ENCODE measurements at regions not wholly inside any gene's neighbourhood (a gene's known extent, or its start where the extent isn't known, plus 50 kb on each side); places are given as distances from the start of the nearest gene placed in this dataset.

- Histone ChIP-seq H3K27me3 (no peaks in the 10 kb centered on the region), H3K9me3 (ENCODE audit: low read depth) (no peaks in the 10 kb centered on the region), H3K79me2 (ENCODE audit: low read depth) (no peaks in the 10 kb centered on the region), H3K9ac (no peak overlapping the region), H3K4me3 (no peak overlapping the region), H3F3A (ENCODE audit: low read depth) (no peaks in the 10 kb centered on the region), H3K4me2 (no peak overlapping the region), H4K20me1 (ENCODE audit: low read depth) (no peaks in the 10 kb centered on the region), H3K36me3 (no peaks in the 10 kb centered on the region), H3K4me1 (peaks cover 8% of the 10 kb centered on the region), H2AFZ (replicated peaks) (no peak overlapping the region), H3K27ac (no peak overlapping the region)
- DNase-seq (ENCODE audit: low spot score): no peak
- no peak overlapping the region for H3K4me3 Mint-ChIP-seq
- H3K36me3 Mint-ChIP-seq: no peaks in the 10 kb centered on the region
- H3K9me3 Mint-ChIP-seq: no peaks in the 10 kb centered on the region
- no peaks in the 10 kb centered on the region for H3K4me1 Mint-ChIP-seq
- H3K27me3 Mint-ChIP-seq (ENCODE audit: insufficient read depth, low read depth): no peaks in the 10 kb centered on the region
- TF ChIP-seq CTCF (IDR thresholded peaks at IDR 0.05) (no peak), EZH2 (IDR thresholded peaks at IDR 0.05) (no peak), EZH2phosphoT487 (IDR thresholded peaks at IDR 0.05) (no peak)
- no peak overlapping the region for H3K27ac Mint-ChIP-seq
Observed at GRCh38 chr3:69647081-69647480, 92.2 kb upstream of the MITF start.

- no peaks in the 10 kb centered on the region for H3K9me3 Mint-ChIP-seq
- H3K79me2 ChIP-seq (ENCODE audit: low read depth): no peaks in the 10 kb centered on the region
- H3K27me3 Mint-ChIP-seq (ENCODE audit: insufficient read depth, low read depth): no peaks in the 10 kb centered on the region
- H3K27ac ChIP-seq: no peak overlapping the region
- no peaks in the 10 kb centered on the region for H3K36me3 Mint-ChIP-seq
- H3K27me3 ChIP-seq: no peaks in the 10 kb centered on the region
- no peaks in the 10 kb centered on the region for H3K9me3 ChIP-seq (ENCODE audit: low read depth)
- H3K4me3 ChIP-seq: no peak overlapping the region
- H3F3A ChIP-seq (ENCODE audit: low read depth): no peaks in the 10 kb centered on the region
- H3K36me3 ChIP-seq: no peaks in the 10 kb centered on the region
- peaks cover 8% of the 10 kb centered on the region for H3K4me1 ChIP-seq
- H3K4me3 Mint-ChIP-seq: no peak overlapping the region
- H4K20me1 ChIP-seq (ENCODE audit: low read depth): no peaks in the 10 kb centered on the region
- H3K9ac ChIP-seq: no peak overlapping the region
- no peak for TF ChIP-seq CTCF (IDR thresholded peaks at IDR 0.05)
- TF ChIP-seq EZH2phosphoT487 (IDR thresholded peaks at IDR 0.05): no peak
- TF ChIP-seq EZH2 (IDR thresholded peaks at IDR 0.05): no peak
- no peak overlapping the region for H2AFZ ChIP-seq (replicated peaks)
- no peak for DNase-seq (ENCODE audit: low spot score)
- H3K27ac Mint-ChIP-seq: no peak overlapping the region
- H3K4me1 Mint-ChIP-seq: no peaks in the 10 kb centered on the region
- H3K4me2 ChIP-seq: no peak overlapping the region
Observed at GRCh38 chr3:69646287-69647067, 92.8 kb upstream of the MITF start.

- no peak overlapping the region for H3K4me2 ChIP-seq
- no peak overlapping the region for H3K27ac ChIP-seq
- H2AFZ ChIP-seq (replicated peaks): no peak overlapping the region
- no peak overlapping the region for H3K4me3 ChIP-seq
- no peaks in the 10 kb centered on the region for H3F3A ChIP-seq (ENCODE audit: low read depth)
- Mint-ChIP-seq H3K4me1 (no peaks in the 10 kb centered on the region), H3K27me3 (ENCODE audit: insufficient read depth, low read depth) (no peaks in the 10 kb centered on the region), H3K9me3 (no peaks in the 10 kb centered on the region), H3K36me3 (no peaks in the 10 kb centered on the region), H3K4me3 (no peak overlapping the region), H3K27ac (no peak overlapping the region)
- no peaks in the 10 kb centered on the region for H4K20me1 ChIP-seq (ENCODE audit: low read depth)
- no peaks in the 10 kb centered on the region for H3K36me3 ChIP-seq
- H3K9me3 ChIP-seq (ENCODE audit: low read depth): no peaks in the 10 kb centered on the region
- no peaks in the 10 kb centered on the region for H3K4me1 ChIP-seq
- DNase-seq (ENCODE audit: low spot score): no peak
- TF ChIP-seq EZH2phosphoT487 (IDR thresholded peaks at IDR 0.05) (no peak), EZH2 (IDR thresholded peaks at IDR 0.05) (no peak)
- H3K79me2 ChIP-seq (ENCODE audit: low read depth): no peaks in the 10 kb centered on the region
- H3K27me3 ChIP-seq: no peaks in the 10 kb centered on the region
- no peak overlapping the region for H3K9ac ChIP-seq
Observed at GRCh38 chr3:69642606-69643005, 96.7 kb upstream of the MITF start.

- Histone ChIP-seq H3K4me2 (no peak overlapping the region), H3K79me2 (ENCODE audit: low read depth) (no peaks in the 10 kb centered on the region), H3K9ac (no peak overlapping the region), H3K27ac (no peak overlapping the region), H3K4me1 (no peaks in the 10 kb centered on the region), H4K20me1 (ENCODE audit: low read depth) (no peaks in the 10 kb centered on the region), H3K36me3 (no peaks in the 10 kb centered on the region), H3K9me3 (ENCODE audit: low read depth) (no peaks in the 10 kb centered on the region), H3F3A (ENCODE audit: low read depth) (no peaks in the 10 kb centered on the region), H3K4me3 (no peak overlapping the region), H3K27me3 (no peaks in the 10 kb centered on the region), H2AFZ (replicated peaks) (no peak overlapping the region)
- H3K27ac Mint-ChIP-seq: no peak overlapping the region
- no peak overlapping the region for H3K4me3 Mint-ChIP-seq
- H3K36me3 Mint-ChIP-seq: no peaks in the 10 kb centered on the region
- H3K9me3 Mint-ChIP-seq: no peaks in the 10 kb centered on the region
- DNase-seq (ENCODE audit: low spot score): no peak
- TF ChIP-seq EZH2phosphoT487 (IDR thresholded peaks at IDR 0.05) (no peak), CTCF (IDR thresholded peaks at IDR 0.05) (no peak), EZH2 (IDR thresholded peaks at IDR 0.05) (no peak)
- no peaks in the 10 kb centered on the region for H3K27me3 Mint-ChIP-seq (ENCODE audit: insufficient read depth, low read depth)
- no peaks in the 10 kb centered on the region for H3K4me1 Mint-ChIP-seq
Observed at GRCh38 chr3:69639851-69640250, 99.4 kb upstream of the MITF start.

Data from neural progenitor cell (in vitro differentiated cells).